Loucy (cell line): ENCODE measurements at regions not wholly inside any gene's neighbourhood (a gene's known extent, or its start where the extent isn't known, plus 50 kb on each side); places are given as distances from the start of the nearest gene placed in this dataset.

Source experiments
- EZH2phosphoT487 ChIP-seq: fragments of 200-600 bp; IDR thresholded peaks from 2 replicates; pipeline ENCODE4 v1.6.1; 2018; ENCODE audit warnings: antibody characterized with exemption, mild to moderate bottlenecking, moderate library complexity, borderline replicate concordance
- TF ChIP-seq, protein P1 (sequence below): fragments of 200-600 bp; sonication (generic); conservative IDR thresholded peaks from 2 replicates; pipeline ENCODE4 v1.5.1; 2014; ENCODE audit warnings: mild to moderate bottlenecking, antibody characterized with exemption, low read length

DNA sequence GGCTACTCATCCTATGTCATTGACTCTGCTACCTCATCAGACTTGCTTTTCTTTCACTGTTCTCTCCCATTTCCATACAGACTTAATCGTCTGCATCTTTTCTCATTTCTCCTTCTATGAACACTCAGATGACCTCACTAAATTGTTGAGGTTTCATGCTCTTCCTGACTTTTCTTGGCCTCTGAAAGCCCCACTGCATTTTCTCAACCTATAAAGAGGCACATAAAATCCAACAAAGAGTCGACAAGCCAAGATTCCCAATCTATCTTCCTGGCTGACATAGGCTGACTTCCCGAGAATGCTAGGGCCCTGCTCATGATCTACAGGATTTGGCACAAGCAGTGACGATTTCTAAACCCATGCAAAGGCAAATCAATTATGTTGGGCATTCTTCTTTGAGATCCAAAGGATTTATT lies 280.8 kb upstream of the DPYD start:
- TF ChIP-seq, protein P1, sequence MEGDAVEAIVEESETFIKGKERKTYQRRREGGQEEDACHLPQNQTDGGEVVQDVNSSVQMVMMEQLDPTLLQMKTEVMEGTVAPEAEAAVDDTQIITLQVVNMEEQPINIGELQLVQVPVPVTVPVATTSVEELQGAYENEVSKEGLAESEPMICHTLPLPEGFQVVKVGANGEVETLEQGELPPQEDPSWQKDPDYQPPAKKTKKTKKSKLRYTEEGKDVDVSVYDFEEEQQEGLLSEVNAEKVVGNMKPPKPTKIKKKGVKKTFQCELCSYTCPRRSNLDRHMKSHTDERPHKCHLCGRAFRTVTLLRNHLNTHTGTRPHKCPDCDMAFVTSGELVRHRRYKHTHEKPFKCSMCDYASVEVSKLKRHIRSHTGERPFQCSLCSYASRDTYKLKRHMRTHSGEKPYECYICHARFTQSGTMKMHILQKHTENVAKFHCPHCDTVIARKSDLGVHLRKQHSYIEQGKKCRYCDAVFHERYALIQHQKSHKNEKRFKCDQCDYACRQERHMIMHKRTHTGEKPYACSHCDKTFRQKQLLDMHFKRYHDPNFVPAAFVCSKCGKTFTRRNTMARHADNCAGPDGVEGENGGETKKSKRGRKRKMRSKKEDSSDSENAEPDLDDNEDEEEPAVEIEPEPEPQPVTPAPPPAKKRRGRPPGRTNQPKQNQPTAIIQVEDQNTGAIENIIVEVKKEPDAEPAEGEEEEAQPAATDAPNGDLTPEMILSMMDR, result no peak
- no peak for TF ChIP-seq EZH2phosphoT487
